ENCODE measurements at regions not wholly inside any gene's neighbourhood (a gene's known extent, or its start where the extent isn't known, plus 50 kb on each side); places are given as distances from the start of the nearest gene placed in this dataset.

DNA sequence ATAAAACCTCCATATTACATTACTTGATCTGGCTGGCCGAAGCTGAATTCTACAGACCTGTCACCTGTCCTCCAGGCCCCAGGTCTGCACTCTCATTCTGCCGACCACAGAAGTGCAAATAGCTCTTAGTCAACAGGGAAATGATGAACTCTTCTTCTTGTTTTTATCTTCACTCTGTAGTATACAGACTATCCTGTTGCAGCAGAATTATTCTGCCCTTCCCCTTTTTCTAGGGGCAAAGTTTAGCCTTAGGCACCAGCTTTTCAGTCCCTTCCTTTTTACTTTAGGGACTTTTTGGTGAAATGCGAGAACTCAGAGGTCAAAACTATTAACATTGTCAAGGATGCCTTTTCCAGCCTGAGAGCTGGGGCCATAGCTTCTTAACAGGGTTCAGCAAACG is 229.6 kb upstream of the EGLN3 start:
- H3K4me3 ChIP-seq, result no peak overlapping the region
- no peaks in the 10 kb centered on the region for H3K36me3 ChIP-seq
- H3K27me3 ChIP-seq, result no peaks in the 10 kb centered on the region
- H3K4me1 ChIP-seq, result no peaks in the 10 kb centered on the region
- H3K9me3 ChIP-seq, result no peaks in the 10 kb centered on the region
- no peak overlapping the region for H3K27ac ChIP-seq
- intact Hi-C loops (cut with DNase I), result no loop called here
- 66 to 67% methylated on average over 4 of the region's 4 CpGs for WGBS, 2 donors
- no peak for FAIRE-seq
- DNase-seq, result no peak
- TF ChIP-seq, protein P1, sequence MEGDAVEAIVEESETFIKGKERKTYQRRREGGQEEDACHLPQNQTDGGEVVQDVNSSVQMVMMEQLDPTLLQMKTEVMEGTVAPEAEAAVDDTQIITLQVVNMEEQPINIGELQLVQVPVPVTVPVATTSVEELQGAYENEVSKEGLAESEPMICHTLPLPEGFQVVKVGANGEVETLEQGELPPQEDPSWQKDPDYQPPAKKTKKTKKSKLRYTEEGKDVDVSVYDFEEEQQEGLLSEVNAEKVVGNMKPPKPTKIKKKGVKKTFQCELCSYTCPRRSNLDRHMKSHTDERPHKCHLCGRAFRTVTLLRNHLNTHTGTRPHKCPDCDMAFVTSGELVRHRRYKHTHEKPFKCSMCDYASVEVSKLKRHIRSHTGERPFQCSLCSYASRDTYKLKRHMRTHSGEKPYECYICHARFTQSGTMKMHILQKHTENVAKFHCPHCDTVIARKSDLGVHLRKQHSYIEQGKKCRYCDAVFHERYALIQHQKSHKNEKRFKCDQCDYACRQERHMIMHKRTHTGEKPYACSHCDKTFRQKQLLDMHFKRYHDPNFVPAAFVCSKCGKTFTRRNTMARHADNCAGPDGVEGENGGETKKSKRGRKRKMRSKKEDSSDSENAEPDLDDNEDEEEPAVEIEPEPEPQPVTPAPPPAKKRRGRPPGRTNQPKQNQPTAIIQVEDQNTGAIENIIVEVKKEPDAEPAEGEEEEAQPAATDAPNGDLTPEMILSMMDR (IDR thresholded peaks at IDR 0.05), result no peak
- ATAC-seq, result peak in 2 of 4 donors; percentile 21 to 46

DNA sequence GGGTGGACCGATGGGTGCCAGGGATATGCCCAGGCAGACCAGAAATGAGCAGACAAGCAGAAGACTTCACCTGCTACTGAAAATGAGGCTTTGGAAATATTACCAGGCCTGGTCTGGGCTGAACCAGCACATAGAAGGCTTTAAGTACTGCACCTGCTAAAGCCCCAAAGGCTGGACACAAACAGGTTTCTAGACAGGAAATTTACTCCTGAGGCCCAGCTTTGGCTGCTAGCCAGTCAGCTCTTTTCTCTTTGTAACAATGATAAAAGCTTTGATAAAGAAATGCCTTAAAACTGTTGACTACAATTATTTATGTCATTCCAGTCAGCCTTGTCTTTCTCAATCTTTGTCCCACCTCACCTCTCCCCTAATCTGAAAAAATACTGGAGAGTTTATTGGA is 228.9 kb upstream of the EGLN3 start:
- no peaks in the 10 kb centered on the region for H3K4me1 ChIP-seq
- H3K4me3 ChIP-seq, result no peak overlapping the region
- H3K9me3 ChIP-seq, result no peaks in the 10 kb centered on the region
- intact Hi-C loops (cut with DNase I), result no loop called here
- no peaks in the 10 kb centered on the region for H3K27me3 ChIP-seq
- TF ChIP-seq, protein P1 (IDR thresholded peaks at IDR 0.05), result no peak
- no peak for ATAC-seq
- no peak overlapping the region for H3K27ac ChIP-seq
- H3K36me3 ChIP-seq, result no peaks in the 10 kb centered on the region
- no peak for FAIRE-seq
- DNase-seq, result no peak
- WGBS, 2 donors, result 94 to 97% methylated on average over 1 of the region's 1 CpG

DNA sequence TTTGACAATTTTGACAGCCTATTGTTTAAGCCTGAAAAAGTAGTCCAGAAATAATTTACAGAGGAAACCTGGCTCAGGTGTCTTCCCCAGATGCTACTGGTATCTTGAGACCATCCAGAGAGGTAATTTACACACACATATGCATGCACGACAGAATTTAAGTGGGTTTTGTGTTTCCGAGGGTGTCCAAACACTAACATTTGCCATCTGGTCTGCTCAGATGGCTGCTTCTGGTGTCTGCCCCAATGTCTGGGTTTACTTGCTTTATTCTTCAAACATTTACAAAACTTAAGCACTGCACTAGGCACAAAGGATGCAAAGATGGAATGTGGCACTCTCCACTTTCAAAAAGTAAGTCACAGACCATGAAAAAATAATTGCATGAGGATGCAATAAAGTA is 226.6 kb upstream of the EGLN3 start:
- H3K27me3 ChIP-seq, result no peaks in the 10 kb centered on the region
- FAIRE-seq (no peak), ATAC-seq (no peak), DNase-seq (no peak)
- H3K4me1 ChIP-seq, result peaks cover 0 to 2% (median 2%) of the 10 kb centered on the region in 3 donors
- WGBS, 2 donors, result 68 to 79% methylated on average over 2 of the region's 2 CpGs
- intact Hi-C loops (cut with DNase I), result no loop called here
- no peak overlapping the region for H3K27ac ChIP-seq
- TF ChIP-seq, protein P1 (IDR thresholded peaks at IDR 0.05), result no peak
- no peak overlapping the region for H3K4me3 ChIP-seq
- H3K9me3 ChIP-seq, result no peaks in the 10 kb centered on the region
- H3K36me3 ChIP-seq, result no peaks in the 10 kb centered on the region

DNA sequence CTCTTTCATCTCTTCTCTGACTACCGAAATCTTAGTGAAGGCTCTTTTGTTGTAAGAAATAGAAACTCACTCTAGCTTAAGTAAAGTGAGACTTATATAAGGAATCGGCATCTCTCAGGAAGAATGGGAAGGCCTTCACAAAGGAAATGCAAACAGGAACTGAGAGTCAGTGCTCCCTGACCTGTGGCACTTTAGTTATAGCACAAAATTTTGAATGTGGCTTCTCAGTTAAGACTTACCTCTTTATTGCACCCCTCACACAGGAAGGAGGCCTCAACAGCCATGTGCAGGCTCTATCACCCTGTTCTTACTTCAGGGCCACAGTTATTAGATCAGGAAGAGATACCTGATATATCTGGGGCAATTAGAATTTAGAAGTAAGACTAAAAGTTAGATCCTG is 224.7 kb upstream of the EGLN3 start:
- ATAC-seq (no peak), DNase-seq (no peak), FAIRE-seq (no peak)
- no peak overlapping the region for H3K4me3 ChIP-seq
- intact Hi-C loops (cut with DNase I), result no loop called here
- TF ChIP-seq, protein P1 (IDR thresholded peaks at IDR 0.05), result no peak
- no peaks in the 10 kb centered on the region for H3K27me3 ChIP-seq
- 78 to 86% methylated on average over 2 of the region's 2 CpGs for whole genome bisulfite sequencing, 2 donors
- no peak overlapping the region for H3K27ac ChIP-seq
- peaks cover 7 to 11% (median 7%) of the 10 kb centered on the region in 3 donors for H3K4me1 ChIP-seq
- no peaks in the 10 kb centered on the region for H3K9me3 ChIP-seq
- no peaks in the 10 kb centered on the region for H3K36me3 ChIP-seq

DNA sequence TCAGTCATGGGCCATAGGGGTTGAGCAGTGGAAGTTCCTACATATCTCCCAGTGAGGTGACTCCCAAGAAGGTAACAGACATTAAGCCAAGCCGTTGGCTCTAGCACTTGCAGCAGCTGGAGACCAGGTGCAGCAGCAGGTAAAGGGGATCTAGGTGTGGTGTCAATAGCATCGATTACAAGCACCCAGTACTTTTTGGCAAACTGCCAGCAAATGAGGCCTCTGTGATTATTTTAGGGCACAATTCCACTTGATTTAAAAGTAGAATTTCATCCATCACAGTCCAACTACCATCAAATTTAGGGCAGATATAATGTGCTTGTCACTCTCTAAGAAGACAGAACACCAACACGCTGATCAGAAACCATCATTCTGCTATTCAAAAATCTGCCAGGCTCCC is 224.1 kb upstream of the EGLN3 start:
- Histone ChIP-seq H3K4me3 (no peak overlapping the region), H3K27ac (no peak overlapping the region), H3K9me3 (no peaks in the 10 kb centered on the region), H3K4me1 (peaks cover 7 to 11% (median 7%) of the 10 kb centered on the region in 3 donors), H3K27me3 (no peaks in the 10 kb centered on the region), H3K36me3 (no peaks in the 10 kb centered on the region)
- FAIRE-seq (no peak), DNase-seq (no peak), ATAC-seq (no peak)
- WGBS, 2 donors, result 57 to 70% methylated on average over 3 of the region's 3 CpGs
- TF ChIP-seq, protein P1 (IDR thresholded peaks at IDR 0.05), result no peak
- intact Hi-C loops (cut with DNase I), result no loop called here

Measured in pancreas (tissue), 10 donors.